Putamen (tissue), 1 donor: ENCODE measurements at regions not wholly inside any gene's neighbourhood (a gene's known extent, or its start where the extent isn't known, plus 50 kb on each side); places are given as distances from the start of the nearest gene placed in this dataset.
"Not testable (repeated sequence)": the region's sequence is repeated elsewhere in the genome, so short reads cannot be mapped to it uniquely, and the experiment has no call there.

Experiments used
- DNase-seq: peaks from one replicate; pipeline ENCODE4 v3.0.0-alpha.2; 2016; ENCODE audit warnings: low spot score

- DNase-seq, result no peak
These were observed 532.9 kb upstream of the IL12A start for GRCh38 chr3:159455741-159456181.

DNA sequence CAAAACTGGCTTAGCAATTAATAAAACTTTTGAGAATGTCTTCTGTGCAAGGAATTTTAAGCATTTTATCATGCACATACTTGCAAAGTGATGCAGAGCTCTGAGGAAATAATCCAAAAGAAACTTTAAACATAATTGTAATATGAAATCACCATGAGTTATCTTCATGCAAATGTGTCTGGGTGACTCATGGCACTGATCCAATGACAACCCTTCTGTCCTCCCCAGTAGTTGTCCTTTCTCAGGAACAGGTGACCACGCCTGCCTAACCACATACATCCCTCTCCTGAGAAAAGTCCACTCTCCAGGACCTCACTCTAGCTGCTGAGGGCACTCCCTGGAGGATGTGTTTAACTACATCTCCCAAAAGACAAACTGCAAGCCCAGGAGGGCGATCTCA, 530.6 kb upstream of the IL12A start:
- DNase-seq, result no peak

DNA sequence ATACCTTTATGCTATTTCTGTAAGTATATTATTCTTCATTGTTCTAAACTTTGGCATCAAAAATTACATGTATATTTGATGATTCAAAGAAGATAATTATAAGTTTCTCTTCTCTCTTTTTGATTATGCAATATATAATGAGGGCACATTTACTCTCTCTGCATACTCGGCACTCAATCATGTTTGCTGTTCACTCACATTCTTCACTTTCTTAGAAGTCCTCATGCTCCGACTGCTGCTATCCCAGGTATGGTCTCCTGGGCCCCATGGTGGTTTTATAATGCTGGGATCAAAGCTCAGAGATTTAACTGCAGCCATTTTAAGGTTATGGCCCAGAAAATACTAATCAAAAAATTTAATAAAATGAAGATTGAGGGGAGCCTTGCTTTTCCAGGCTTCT, 529.7 kb upstream of the IL12A start:
- no peak for DNase-seq

DNA sequence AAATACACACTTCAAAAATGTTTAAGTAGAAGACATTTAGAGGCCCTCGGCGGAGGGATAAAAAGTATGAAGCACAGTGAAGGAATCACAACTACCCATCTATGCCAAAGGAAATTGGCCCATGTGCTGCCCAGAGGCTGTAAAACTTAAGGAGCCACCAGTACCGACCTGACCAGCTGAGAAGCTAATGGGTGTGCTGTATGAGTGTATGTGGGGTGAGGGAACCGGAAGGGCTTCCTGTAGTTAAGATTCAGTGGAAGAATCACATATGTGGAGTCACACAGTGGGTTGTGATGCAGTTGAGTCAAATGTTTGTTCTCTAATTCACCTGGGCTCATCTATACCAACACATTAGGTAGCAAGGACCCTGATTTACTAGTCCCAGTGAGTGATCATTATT, 516.0 kb upstream of the IL12A start:
- DNase-seq, result no peak

DNA sequence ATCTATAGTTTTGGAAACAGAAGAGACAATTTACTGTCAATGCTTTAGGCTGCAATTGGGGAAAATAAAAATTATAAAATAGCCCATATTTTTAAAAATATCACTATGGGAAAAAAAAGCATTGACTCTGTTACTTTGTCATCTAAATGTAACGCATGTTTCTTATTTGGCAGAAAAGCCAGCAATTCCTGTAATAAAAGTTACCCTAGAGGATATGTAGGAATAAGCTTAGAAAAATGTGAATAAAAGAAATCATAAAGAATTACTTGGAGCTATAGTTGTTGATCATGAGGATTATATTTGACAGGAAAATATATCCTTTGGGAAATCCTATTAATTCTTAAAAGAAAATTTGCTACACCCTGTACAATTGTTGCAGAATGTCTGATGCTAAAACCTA, 515.4 kb upstream of the IL12A start:
- DNase-seq, result no peak

DNA sequence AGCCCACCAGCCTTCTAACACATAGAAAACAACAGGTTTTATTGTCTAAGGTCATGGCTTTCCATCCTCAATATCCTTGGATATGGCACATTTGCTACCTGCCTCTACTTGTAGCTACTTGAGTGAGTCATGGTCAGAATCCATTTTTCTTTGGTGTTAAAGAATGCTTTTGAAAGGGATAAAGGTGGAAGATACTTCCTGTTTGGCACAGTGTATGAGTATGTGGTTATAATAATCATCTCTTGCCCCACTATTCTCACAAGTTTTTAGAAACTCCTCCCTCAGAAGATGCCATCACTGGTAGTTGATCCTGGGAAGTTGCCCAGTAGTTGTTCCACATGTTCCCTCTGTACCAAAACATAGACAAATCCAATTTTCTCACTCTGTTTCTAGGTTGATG, 508.6 kb upstream of the IL12A start:
- DNase-seq, result no peak

- DNase-seq, result no peak
These were observed 506.2 kb upstream of the IL12A start for GRCh38 chr3:159482241-159482993.

DNA sequence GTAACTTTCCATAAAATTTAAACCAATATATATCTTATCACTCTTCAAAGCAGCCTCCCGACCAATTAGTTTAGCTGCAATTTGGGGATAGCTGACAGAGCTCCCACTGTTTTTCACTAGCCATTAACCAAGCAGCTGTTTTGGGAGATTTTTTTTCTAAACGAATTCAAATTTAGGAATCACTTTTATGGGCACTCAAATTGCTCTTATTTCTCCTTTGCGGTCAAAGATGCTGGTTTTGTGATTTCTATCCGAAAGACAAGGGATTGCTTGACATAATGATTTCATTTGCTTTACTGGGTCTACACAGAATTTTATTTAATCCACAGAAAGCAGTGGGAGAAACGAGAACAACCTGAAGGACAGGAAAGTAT, 505.7 kb upstream of the IL12A start:
- no peak for DNase-seq

DNA sequence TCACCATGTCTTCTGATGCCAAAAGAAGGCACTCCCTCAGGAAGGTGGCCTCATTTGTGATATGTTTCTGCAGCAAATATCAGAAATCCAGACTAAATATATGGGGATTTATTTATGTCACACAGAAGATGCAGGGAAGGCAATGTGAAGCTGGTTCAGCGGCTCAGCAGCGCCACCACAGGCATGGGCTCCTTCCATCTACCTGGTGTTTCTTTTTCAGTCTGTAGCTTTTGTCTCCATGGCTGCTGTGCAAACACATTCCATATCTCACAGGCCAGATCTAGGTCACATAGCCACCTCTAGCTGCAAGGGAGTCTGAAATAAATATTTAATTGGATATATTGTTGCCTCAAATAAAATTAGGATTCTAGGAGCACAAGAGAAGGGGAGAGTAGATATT, 502.1 kb upstream of the IL12A start:
- DNase-seq, result no peak

GRCh38 chr3:159487304-159487703, 501.3 kb upstream of the IL12A start:
- no peak for DNase-seq

DNA sequence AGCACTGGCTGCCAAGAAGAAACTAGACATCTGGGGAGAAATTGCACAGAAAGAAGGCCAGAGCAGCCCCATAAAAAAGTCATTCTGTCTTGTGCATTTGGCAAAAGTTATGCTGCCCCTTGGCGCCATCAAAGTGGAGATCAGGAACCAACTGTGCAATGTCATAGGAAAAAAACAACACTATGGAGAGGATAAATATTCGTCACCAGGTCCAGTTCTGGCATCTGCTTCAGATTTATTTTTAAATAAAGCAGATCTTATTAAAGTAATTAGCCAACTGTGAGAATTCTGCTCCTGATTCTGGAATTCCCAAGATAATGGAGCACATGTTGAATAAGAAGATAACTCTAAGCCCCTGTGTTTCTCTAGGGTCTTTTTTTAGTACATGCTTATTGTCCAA, 500.0 kb upstream of the IL12A start:
- DNase-seq, result no peak

DNA sequence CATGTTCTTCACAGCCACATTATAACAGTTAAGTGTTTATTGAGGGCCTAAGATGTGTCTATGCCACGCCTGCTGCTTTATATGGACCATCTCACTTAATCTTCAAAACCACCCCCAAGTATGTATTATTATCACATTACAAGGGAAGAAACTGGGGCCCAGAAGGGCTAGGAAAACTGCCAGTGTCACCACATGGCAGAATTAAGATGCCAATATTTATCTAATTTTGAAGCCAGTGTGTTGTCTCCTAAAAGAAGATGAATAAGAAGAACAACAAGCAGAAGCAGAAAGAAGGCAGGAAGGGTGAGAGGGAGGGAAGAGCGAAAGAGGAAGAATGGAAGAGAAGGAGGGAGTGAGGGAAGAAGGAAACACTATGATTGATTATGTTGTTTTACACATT, 491.3 kb upstream of the IL12A start:
- no peak for DNase-seq

GRCh38 chr3:159499031-159499793, 489.4 kb upstream of the IL12A start:
- DNase-seq, result no peak

DNA sequence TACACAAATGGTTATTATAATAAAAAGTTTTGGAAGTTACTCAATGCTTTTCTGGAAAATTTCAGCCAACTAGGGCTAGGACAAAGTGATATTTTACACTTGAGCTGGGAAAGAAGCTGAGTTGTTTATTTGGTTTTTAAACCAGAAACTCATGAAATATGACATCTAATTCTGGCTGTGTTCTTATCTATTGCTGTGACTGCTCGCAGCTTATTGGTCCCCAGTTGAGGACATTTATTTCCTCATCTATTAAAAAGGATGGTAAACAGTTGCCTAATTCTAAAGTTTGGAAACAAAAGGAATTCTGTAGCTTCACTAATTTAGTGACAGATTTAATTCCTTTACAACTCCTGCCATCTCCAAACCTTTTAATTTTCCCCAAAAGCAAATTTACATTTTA, 487.6 kb upstream of the IL12A start:
- DNase-seq, result no peak

- no peak for DNase-seq
These were observed 485.6 kb upstream of the IL12A start for GRCh38 chr3:159502986-159503385.

DNA sequence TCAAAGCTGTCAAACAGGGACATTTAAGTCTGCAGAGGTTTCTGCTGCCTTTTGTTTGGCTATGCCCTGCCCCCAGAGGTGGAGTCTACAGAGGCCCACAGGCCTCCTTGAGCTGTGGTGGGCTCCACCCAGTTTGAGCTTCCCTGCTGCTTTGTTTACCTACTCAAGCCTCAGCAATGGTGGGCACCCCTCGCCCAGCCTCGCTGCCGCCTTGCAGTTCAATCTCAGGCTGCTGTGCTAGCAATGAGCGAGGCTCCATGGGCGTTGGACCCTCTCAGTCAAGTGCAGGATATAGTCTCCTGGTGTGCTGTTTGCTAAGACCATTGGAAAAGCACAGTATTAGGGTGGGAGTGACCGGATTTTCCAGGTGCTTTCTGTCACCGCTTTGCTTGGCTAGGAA, 477.6 kb upstream of the IL12A start:
- not testable (repeated sequence) for DNase-seq

- no peak for DNase-seq
These were observed 475.2 kb upstream of the IL12A start for GRCh38 chr3:159513444-159513843.

DNA sequence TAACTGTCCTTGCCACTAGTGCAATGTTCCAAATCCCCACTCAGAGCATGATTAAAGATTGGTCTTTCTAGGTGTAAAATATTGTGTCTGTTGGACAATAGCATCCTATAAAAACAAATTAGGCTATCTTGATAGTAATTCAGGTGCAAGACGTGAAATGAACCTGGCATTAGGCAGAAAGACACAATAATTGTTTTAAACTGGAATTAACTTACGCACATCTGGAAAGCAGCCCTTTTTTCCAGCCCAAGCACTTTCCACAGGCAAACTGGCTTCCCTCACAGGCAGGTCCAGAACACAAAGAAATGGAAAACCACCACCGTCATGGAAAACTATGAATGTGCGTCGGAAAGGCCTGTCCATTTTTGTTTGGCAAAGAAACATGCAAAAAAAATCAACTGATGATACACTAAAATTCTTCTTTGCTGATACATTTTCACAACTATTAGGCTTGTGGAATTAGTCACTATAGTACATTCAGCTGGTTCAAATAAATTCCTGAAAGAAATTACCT, 474.7 kb upstream of the IL12A start:
- no peak for DNase-seq

DNA sequence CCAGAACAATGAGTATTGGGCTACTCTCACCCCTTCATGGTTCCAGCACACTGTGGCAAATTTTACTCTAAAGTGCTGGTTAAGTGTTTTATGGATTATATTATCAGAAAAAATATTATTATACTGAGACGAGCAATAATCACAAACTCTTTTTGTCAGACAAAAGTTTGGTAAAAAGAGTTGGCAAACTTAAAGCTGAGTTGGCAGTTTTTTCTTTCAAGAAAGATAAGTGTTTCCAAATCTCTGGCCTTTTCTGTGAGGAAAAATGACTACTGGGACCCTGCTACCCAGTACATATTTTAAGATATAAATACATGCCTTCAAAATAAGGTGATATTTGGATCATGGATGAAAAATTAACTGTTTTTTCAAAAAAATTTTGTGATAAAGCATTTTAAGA, 471.5 kb upstream of the IL12A start:
- DNase-seq, result no peak

- no peak for DNase-seq
These were observed 468.0 kb upstream of the IL12A start for GRCh38 chr3:159520638-159521037.

DNA sequence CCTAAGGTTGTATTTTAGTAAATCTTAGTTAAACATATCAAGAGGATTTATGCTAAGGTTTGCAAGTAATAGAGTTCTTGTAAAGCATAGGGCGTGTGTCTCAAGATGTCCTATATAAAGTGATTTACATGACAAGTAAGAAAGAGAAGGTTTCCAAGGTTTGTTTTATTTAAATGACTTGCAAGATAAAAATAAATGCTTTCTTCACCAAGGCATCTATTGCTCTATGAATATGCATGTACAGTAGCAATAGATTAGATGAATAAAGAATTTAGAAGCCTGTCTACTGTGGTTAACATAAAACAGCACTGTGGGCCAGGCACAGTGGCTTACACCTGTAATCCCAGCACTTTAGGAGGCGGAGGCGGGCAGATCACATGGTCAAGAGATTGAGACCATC, 466.4 kb upstream of the IL12A start:
- DNase-seq, result no peak

- DNase-seq, result no peak
These were observed 460.3 kb upstream of the IL12A start for GRCh38 chr3:159528251-159528895.

DNA sequence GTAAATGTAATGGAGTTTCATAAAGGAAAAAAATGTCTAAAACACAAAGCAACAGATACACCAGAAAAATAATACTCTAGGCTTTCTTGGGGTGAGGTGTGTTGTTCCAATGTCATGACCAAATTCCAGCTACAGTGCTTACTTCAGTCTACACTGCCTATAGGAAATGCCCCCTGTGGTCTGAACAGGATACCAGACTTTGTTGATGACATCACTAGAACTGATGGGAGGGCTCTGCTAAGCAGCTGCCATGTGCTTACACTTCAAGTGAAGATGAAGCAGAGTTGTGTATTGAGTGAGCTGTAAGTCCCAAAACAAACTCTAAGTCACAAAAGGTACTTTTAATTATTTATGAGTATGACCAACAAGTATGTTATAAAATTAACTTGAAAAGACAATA, 456.1 kb upstream of the IL12A start:
- no peak for DNase-seq
